H9 (cell line): ENCODE measurements at regions not wholly inside any gene's neighbourhood (a gene's known extent, or its start where the extent isn't known, plus 50 kb on each side); places are given as distances from the start of the nearest gene placed in this dataset.

Experiments used
- DNase-seq: peaks from one replicate; pipeline ENCODE4 v3.0.0-alpha.2; 2017
- H2AFZ ChIP-seq: one replicate; pipeline ENCODE4 v1.6.1; 2013; ENCODE audit warnings: mild to moderate bottlenecking, low read length, control low read depth, moderate library complexity
- H2AK5ac ChIP-seq: 2 replicates; pipeline ENCODE4 v1.6.1; 2013; ENCODE audit warnings: low read length, control low read depth, mixed read lengths; ENCODE audit not compliant: insufficient read length
- H2BK120ac ChIP-seq: one replicate; pipeline ENCODE4 v1.6.1; 2013; ENCODE audit warnings: low read depth, mild to moderate bottlenecking, low read length, control low read depth, inconsistent platforms; ENCODE audit not compliant: poor library complexity, severe bottlenecking
- H2BK12ac ChIP-seq: 2 replicates; pipeline ENCODE4 v1.6.1; 2013; ENCODE audit warnings: low read length, control low read depth, mixed read lengths, low read depth; ENCODE audit not compliant: insufficient read length
- H2BK15ac ChIP-seq: 2 replicates; pipeline ENCODE4 v1.6.1; 2013; ENCODE audit warnings: low read depth, low read length, control low read depth
- H2BK20ac ChIP-seq: one replicate; pipeline ENCODE4 v1.6.1; 2013; ENCODE audit warnings: low read depth, mild to moderate bottlenecking, low read length, control low read depth, inconsistent platforms; ENCODE audit not compliant: poor library complexity, severe bottlenecking
- H2BK5ac ChIP-seq: 2 replicates; pipeline ENCODE4 v1.6.1; 2013; ENCODE audit warnings: low read length, control low read depth, mixed read lengths; ENCODE audit not compliant: insufficient read length
- H3K14ac ChIP-seq: 2 replicates; pipeline ENCODE4 v1.6.1; 2013; ENCODE audit warnings: low read length, control low read depth; ENCODE audit not compliant: insufficient read depth
- H3K18ac ChIP-seq: 2 replicates; pipeline ENCODE4 v1.6.1; 2013; ENCODE audit warnings: low read depth, mild to moderate bottlenecking, mixed read lengths, low read length, control low read depth; ENCODE audit not compliant: insufficient read length
- H3K23ac ChIP-seq: 2 replicates; pipeline ENCODE4 v1.6.1; 2013; ENCODE audit warnings: low read length, control low read depth, mixed read lengths, low read depth; ENCODE audit not compliant: insufficient read length
- H3K23me2 ChIP-seq: 2 replicates; pipeline ENCODE4 v1.6.1; 2013; ENCODE audit warnings: low read depth, mild to moderate bottlenecking, mixed read lengths, low read length, control low read depth; ENCODE audit not compliant: insufficient read length, poor library complexity, severe bottlenecking
- H3K27ac ChIP-seq: 2 replicates; pipeline ENCODE4 v1.5.1; 2013; ENCODE audit warnings: low read length, control low read depth, mixed read lengths, low read depth; ENCODE audit not compliant: insufficient read length
- H3K27me3 ChIP-seq: 2 replicates; pipeline ENCODE4 v1.6.1; 2013; ENCODE audit warnings: low read length, control low read depth, inconsistent platforms; ENCODE audit not compliant: insufficient read depth
- H3K4ac ChIP-seq: 2 replicates; pipeline ENCODE4 v1.6.1; 2013; ENCODE audit warnings: low read depth, mild to moderate bottlenecking, control low read depth, inconsistent platforms, low read length, moderate library complexity
- H3K4me1 ChIP-seq: 2 replicates; pipeline ENCODE4 v1.6.1; 2013; ENCODE audit warnings: low read length, control low read depth, inconsistent platforms; ENCODE audit not compliant: insufficient read depth
- H3K4me2 ChIP-seq: 2 replicates; pipeline ENCODE4 v1.6.1; 2013; ENCODE audit warnings: low read length, control low read depth, mixed read lengths; ENCODE audit not compliant: insufficient read length, insufficient read depth
- H3K56ac ChIP-seq: 2 replicates; pipeline ENCODE4 v1.6.1; 2013; ENCODE audit warnings: low read depth, mild to moderate bottlenecking, mixed read lengths, low read length, control low read depth; ENCODE audit not compliant: insufficient read length
- H3K79me1 ChIP-seq: 2 replicates; pipeline ENCODE4 v1.6.1; 2013; ENCODE audit warnings: low read depth, mild to moderate bottlenecking, moderate library complexity, low read length, control low read depth, inconsistent platforms; ENCODE audit not compliant: insufficient read depth, poor library complexity, severe bottlenecking
- H3K79me2 ChIP-seq: 2 replicates; pipeline ENCODE4 v1.6.1; 2013; ENCODE audit warnings: low read length, control low read depth, inconsistent platforms; ENCODE audit not compliant: insufficient read depth
- H3K9ac ChIP-seq: 2 replicates; pipeline ENCODE4 v1.6.1; 2013; ENCODE audit warnings: low read length, control low read depth, mixed read lengths; ENCODE audit not compliant: insufficient read length; ENCODE audit errors: extremely low read depth
- H3K9me3 ChIP-seq: one replicate; pipeline ENCODE4 v1.6.1; 2013; ENCODE audit warnings: low read depth, low read length, inconsistent platforms; ENCODE audit not compliant: control insufficient read depth
- H3T11ph ChIP-seq: one replicate; pipeline ENCODE4 v1.6.1; 2013; ENCODE audit warnings: mild to moderate bottlenecking, low read length, control low read depth, inconsistent platforms
- H4K20me1 ChIP-seq: one replicate; pipeline ENCODE4 v1.6.1; 2013; ENCODE audit not compliant: control insufficient read depth, insufficient read length, insufficient read depth
- H4K5ac ChIP-seq: 2 replicates; pipeline ENCODE4 v1.6.1; 2013; ENCODE audit warnings: low read depth, mild to moderate bottlenecking, mixed read lengths, low read length, control low read depth; ENCODE audit not compliant: insufficient read length
- H4K8ac ChIP-seq: replicated peaks from 2 replicates; pipeline ENCODE4 v1.6.1; 2013; ENCODE audit warnings: low read length, control low read depth, mixed read lengths, low read depth; ENCODE audit not compliant: insufficient read length
- H4K91ac ChIP-seq: 2 replicates; pipeline ENCODE4 v1.6.1; 2013; ENCODE audit warnings: low read depth, mild to moderate bottlenecking, moderate library complexity, mixed read lengths, low read length, control low read depth; ENCODE audit not compliant: insufficient read length
- H3K27ac Mint-ChIP-seq, 3 experiments: 2 replicates in 2 of 3; 3 replicates in 1 of 3; pipeline ENCODE4 v1.8.0; 2020 to 2021; ENCODE audit warnings: mixed read lengths in 3 of 3, mild to moderate bottlenecking in 1 of 3, moderate library complexity in 1 of 3
- H3K27me3 Mint-ChIP-seq: 2 replicates; pipeline ENCODE4 v1.8.0; 2021; ENCODE audit warnings: low read depth, mild to moderate bottlenecking, moderate library complexity, mixed read lengths
- H3K36me3 Mint-ChIP-seq, 3 experiments: 2 replicates in 2 of 3; 3 replicates in 1 of 3; pipeline ENCODE4 v1.8.0; 2020 to 2021; ENCODE audit warnings: low read depth in 3 of 3, mixed read lengths in 3 of 3; ENCODE audit not compliant: insufficient read depth in 1 of 3
- H3K4me1 Mint-ChIP-seq, 2 experiments: 2 replicates each; pipeline ENCODE4 v1.8.0; 2020; ENCODE audit warnings: mixed read lengths in 2 of 2
- H3K4me3 Mint-ChIP-seq, 2 experiments: 2 replicates in 1 of 2; 3 replicates in 1 of 2; pipeline ENCODE4 v1.8.0; 2020 to 2021; ENCODE audit warnings: mild to moderate bottlenecking in 2 of 2, mixed read lengths in 2 of 2, moderate library complexity in 1 of 2
- H3K9me3 Mint-ChIP-seq, 2 experiments: 2 replicates in 1 of 2; 3 replicates in 1 of 2; pipeline ENCODE4 v1.8.0; 2020; ENCODE audit warnings: mild to moderate bottlenecking in 2 of 2, mixed read lengths in 2 of 2, moderate library complexity in 1 of 2
- CTCF ChIP-seq: fragments of 200-600 bp; sonication (generic); conservative IDR thresholded peaks from 3 replicates; pipeline ENCODE4 v1.8.0; 2021; ENCODE audit warnings: antibody characterized with exemption, mild to moderate bottlenecking
- WGBS: extraction: QIAGEN DNeasy Blood & Tissue Kit; methylation state at CpG from one replicate; pipeline ENCODE4 v1.1.7; 2013; ENCODE audit warnings: missing lambda C conversion rate, low lambda C conversion rate, mixed read lengths; ENCODE audit not compliant: insufficient read length; ENCODE audit errors: extremely low coverage; 5-methylcytosine and 5-hydroxymethylcytosine counted together

GRCh38 chr18:45560870-45561269, 54.4 kb upstream of the SLC14A2 start:
- Mint-ChIP-seq H3K36me3 (no peaks in the 10 kb centered on the region), H3K9me3 (no peaks in the 10 kb centered on the region), H3K4me3 (no peak overlapping the region), H3K27ac (no peak overlapping the region), H3K4me1 (no peaks in the 10 kb centered on the region), H3K27me3 (peaks cover 4% of the 10 kb centered on the region)
- Histone ChIP-seq H2BK120ac (no peak overlapping the region), H3K56ac (no peak overlapping the region), H2AK5ac (no peak overlapping the region), H3K18ac (no peak overlapping the region), H4K91ac (no peak overlapping the region), H2AFZ (no peak overlapping the region), H3K27ac (no peak overlapping the region), H3K27me3 (no peaks in the 10 kb centered on the region), H4K5ac (no peak overlapping the region), H3K4me1 (no peaks in the 10 kb centered on the region), H2BK12ac (no peak overlapping the region), H3K9me3 (no peaks in the 10 kb centered on the region), H3K79me1 (no peaks in the 10 kb centered on the region), H3K4me2 (no peak overlapping the region), H3K9ac (no peak overlapping the region), H3K23me2 (no peaks in the 10 kb centered on the region), H2BK5ac (no peak overlapping the region), H3K4ac (no peak overlapping the region), H3T11ph (no peak overlapping the region), H4K8ac (no peak overlapping the region), H2BK15ac (no peak overlapping the region), H4K20me1 (no peaks in the 10 kb centered on the region), H3K79me2 (no peaks in the 10 kb centered on the region), H3K14ac (no peak overlapping the region), H3K23ac (no peak overlapping the region), H2BK20ac (no peak overlapping the region)
- WGBS, result no CpG with 5 or more reads among the region's 4 CpGs
- TF ChIP-seq CTCF, result no peak
- DNase-seq, result no peak
